ENCODE measurements at regions not wholly inside any gene's neighbourhood (a gene's known extent, or its start where the extent isn't known, plus 50 kb on each side); places are given as distances from the start of the nearest gene placed in this dataset.

- TF ChIP-seq IRF5 (IDR thresholded peaks at IDR 0.05; ENCODE audit: borderline replicate concordance) (no peak), CTCF (IDR thresholded peaks at IDR 0.05 in 2 of 3, conservative IDR thresholded peaks at IDR 0.05 in 1 of 3; ENCODE audit: control insufficient read depth in 2 of 3, extremely low read depth in 1 of 3, insufficient read depth in 1 of 3, low read depth in 3 of 3, low read length in 3 of 3) (no peak), MAX (IDR thresholded peaks at IDR 0.05; ENCODE audit: low read depth, low read length) (no peak), POLR2A (IDR thresholded peaks at IDR 0.05; ENCODE audit: low read depth, low read length) (no peak)
These were observed 132.3 kb upstream of the CHST15 start for GRCh38 chr10:124225467-124226270.

Data from GM12878 (cell line).